Testis (tissue), 2 donors: ENCODE measurements at regions not wholly inside any gene's neighbourhood (a gene's known extent, or its start where the extent isn't known, plus 50 kb on each side); places are given as distances from the start of the nearest gene placed in this dataset.
A peak's percentile ranks its signal among the peaks of the same experiment; 100 is the strongest.

Experiments used
- DNase-seq: peaks from one replicate; pipeline ENCODE4 v3.0.0-alpha.2; 2019
- H3K27ac ChIP-seq, 2 donors: fragments of 200-600 bp; sonication (generic); one replicate each; pipeline ENCODE4 v1.5.1; 2019
- H3K27me3 ChIP-seq: fragments of 200-600 bp; sonication (generic); one replicate; pipeline ENCODE4 v1.5.1; 2019
- H3K36me3 ChIP-seq: fragments of 200-600 bp; sonication (generic); one replicate; pipeline ENCODE4 v1.5.1; 2017; ENCODE audit warnings: low read depth; ENCODE audit errors: missing control alignments
- H3K4me1 ChIP-seq: fragments of 200-600 bp; sonication (generic); one replicate; pipeline ENCODE4 v1.5.1; 2019
- H3K4me3 ChIP-seq, 2 donors: fragments of 200-600 bp; sonication (generic); one replicate each; pipeline ENCODE4 v1.5.1; 2017 to 2019
- H3K9me3 ChIP-seq: fragments of 200-600 bp; sonication (generic); one replicate; pipeline ENCODE4 v1.5.1; 2017
- POLR2A ChIP-seq: fragments of 450-650 bp; IDR thresholded peaks from one replicate; pipeline ENCODE4 v1.6.1; 2017; ENCODE audit warnings: antibody characterized with exemption, mild to moderate bottlenecking, moderate library complexity
- WGBS, 2 donors: methylation state at CpG; one replicate each; pipeline ENCODE4 v1.1.5; 2018; 5-methylcytosine and 5-hydroxymethylcytosine counted together
- intact Hi-C: fragments of 100-400 bp; cut with DNase I; formaldehyde crosslinking; loops from one replicate; pipeline ENCODE4 v1.15.1; 2023; ENCODE audit warnings: low total_unique reads
- TF ChIP-seq, protein P1 (sequence below), 3 experiments: fragments of 450-650 bp in 2 of 3; fragments of 200-600 bp in 1 of 3; sonication (generic) in 1 of 3; IDR thresholded peaks; one replicate each; pipeline ENCODE4 v1.5.1; 2016 to 2019; ENCODE audit warnings: antibody characterized with exemption in 3 of 3, mild to moderate bottlenecking in 2 of 3, moderate library complexity in 1 of 3

DNA sequence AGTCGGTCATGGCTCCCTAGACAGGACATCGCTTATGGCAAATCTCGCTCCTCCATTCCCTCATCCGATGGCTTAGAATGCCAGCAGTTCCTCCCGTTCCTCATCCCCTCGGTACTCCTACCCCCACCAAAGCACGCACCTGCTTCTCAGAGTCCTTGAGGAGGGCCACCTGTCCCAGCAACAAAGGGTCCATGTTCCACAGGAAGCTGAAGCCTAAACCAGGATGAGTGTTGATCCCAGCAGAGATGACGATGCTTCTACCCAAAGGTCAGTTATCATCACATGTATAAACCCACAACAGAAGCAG is 111.2 kb downstream of the THBS2 start:
- 73 to 74% methylated on average over 8 of the region's 8 CpGs for WGBS, 2 donors
- DNase-seq: no peak
- H3K27ac ChIP-seq: no peak overlapping the region

DNA sequence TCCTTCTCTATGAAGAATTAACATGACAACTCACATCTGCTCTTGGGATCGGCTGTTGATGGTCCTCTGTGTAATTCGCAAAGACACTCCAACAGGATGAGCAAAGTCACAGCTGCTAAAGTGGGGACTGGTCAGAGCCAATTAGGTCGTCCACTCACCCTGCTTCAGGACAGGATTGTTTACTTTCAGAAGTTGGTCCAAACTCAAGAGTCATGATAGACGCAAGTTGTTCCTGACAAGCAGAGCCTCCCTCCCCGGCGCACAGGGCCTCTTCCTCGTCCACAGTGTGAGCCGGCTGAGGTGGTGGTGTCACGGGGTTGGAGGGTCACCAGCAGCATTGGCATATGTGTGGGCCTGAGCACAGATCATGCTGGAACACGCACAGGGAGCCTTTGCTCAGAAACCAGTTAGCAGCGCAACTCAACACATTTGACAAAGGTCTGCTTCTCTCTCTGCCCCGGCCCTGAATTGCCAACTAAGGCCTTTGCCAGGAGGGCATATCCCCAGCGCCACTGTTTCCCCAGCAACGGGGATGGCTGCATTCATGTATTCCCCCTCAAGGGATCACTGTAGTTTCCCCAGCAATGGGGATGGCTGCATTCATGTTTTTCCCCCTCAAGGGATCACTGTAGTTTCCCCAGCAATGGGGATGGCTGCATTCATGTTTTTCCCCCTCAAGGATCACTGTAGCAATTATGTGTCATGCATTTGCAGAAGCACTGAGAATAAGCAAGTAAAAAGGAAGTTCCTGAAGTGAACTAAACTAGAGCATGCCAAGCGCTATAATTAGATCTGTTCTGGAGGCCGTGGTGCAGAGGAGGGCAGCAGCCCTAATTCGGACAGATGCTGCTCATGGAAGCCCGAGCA is 111.7 kb downstream of the THBS2 start:
- peaks cover 8% of the 10 kb centered on the region for H3K4me1 ChIP-seq
- H3K4me3 ChIP-seq: no peak overlapping the region
- TF ChIP-seq, protein P1, sequence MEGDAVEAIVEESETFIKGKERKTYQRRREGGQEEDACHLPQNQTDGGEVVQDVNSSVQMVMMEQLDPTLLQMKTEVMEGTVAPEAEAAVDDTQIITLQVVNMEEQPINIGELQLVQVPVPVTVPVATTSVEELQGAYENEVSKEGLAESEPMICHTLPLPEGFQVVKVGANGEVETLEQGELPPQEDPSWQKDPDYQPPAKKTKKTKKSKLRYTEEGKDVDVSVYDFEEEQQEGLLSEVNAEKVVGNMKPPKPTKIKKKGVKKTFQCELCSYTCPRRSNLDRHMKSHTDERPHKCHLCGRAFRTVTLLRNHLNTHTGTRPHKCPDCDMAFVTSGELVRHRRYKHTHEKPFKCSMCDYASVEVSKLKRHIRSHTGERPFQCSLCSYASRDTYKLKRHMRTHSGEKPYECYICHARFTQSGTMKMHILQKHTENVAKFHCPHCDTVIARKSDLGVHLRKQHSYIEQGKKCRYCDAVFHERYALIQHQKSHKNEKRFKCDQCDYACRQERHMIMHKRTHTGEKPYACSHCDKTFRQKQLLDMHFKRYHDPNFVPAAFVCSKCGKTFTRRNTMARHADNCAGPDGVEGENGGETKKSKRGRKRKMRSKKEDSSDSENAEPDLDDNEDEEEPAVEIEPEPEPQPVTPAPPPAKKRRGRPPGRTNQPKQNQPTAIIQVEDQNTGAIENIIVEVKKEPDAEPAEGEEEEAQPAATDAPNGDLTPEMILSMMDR (IDR thresholded peaks at IDR 0.05): no peak
- TF ChIP-seq POLR2A: no peak
- no peaks in the 10 kb centered on the region for H3K9me3 ChIP-seq
- H3K27me3 ChIP-seq: no peaks in the 10 kb centered on the region
- DNase-seq: no peak
- WGBS, 2 donors: 56 to 64% methylated on average over 10 to 18 of the region's 18 CpGs
- H3K27ac ChIP-seq: peak overlapping the region in 1 of 2 donors; percentile 6
- no peaks in the 10 kb centered on the region for H3K36me3 ChIP-seq
- intact Hi-C loops: no loop called here

More for the DNA sequence above, 111.2 kb downstream of the THBS2 start:
- intact Hi-C loops: no loop called here
- Histone ChIP-seq H3K4me3 (no peak overlapping the region), H3K9me3 (no peaks in the 10 kb centered on the region), H3K4me1 (peaks cover 8% of the 10 kb centered on the region), H3K36me3 (no peaks in the 10 kb centered on the region), H3K27me3 (no peaks in the 10 kb centered on the region)
- TF ChIP-seq, protein P1 (IDR thresholded peaks at IDR 0.05): no peak
- TF ChIP-seq POLR2A: no peak

DNA sequence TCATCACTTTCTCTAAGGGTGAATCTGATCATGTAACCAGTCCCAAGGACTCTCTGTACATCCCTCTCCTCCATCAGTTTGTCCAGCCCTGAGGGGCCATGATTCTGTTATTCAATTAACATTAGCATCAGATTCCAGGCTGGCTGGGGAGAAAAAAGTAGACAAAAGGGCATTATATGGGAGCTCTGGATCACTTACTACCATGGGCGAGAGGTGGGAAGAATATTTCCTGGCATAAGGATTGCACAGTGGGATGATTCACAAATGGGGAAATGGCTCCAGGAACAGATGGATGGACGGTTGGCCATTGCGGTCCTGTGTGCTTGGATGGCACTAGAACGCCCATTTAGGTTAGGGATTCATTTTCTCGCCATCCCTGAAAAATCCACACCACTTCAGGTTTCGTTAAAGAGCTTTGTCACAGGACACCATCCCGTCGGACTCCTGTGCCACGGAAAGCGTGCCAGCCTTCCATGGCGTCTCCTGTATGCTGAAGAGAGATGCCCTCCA is 112.6 kb downstream of the THBS2 start:
- H3K4me3 ChIP-seq: no peak overlapping the region
- intact Hi-C loops: no loop called here
- no peaks in the 10 kb centered on the region for H3K36me3 ChIP-seq
- H3K9me3 ChIP-seq: no peaks in the 10 kb centered on the region
- no peak for DNase-seq
- TF ChIP-seq, protein P1 (IDR thresholded peaks at IDR 0.05): no peak
- no peak for TF ChIP-seq POLR2A
- H3K27ac ChIP-seq: peak overlapping the region in 1 of 2 donors; percentile 6
- peaks cover 8% of the 10 kb centered on the region for H3K4me1 ChIP-seq
- no peaks in the 10 kb centered on the region for H3K27me3 ChIP-seq
- 81 to 91% methylated on average over 11 of the region's 11 CpGs for WGBS, 2 donors

DNA sequence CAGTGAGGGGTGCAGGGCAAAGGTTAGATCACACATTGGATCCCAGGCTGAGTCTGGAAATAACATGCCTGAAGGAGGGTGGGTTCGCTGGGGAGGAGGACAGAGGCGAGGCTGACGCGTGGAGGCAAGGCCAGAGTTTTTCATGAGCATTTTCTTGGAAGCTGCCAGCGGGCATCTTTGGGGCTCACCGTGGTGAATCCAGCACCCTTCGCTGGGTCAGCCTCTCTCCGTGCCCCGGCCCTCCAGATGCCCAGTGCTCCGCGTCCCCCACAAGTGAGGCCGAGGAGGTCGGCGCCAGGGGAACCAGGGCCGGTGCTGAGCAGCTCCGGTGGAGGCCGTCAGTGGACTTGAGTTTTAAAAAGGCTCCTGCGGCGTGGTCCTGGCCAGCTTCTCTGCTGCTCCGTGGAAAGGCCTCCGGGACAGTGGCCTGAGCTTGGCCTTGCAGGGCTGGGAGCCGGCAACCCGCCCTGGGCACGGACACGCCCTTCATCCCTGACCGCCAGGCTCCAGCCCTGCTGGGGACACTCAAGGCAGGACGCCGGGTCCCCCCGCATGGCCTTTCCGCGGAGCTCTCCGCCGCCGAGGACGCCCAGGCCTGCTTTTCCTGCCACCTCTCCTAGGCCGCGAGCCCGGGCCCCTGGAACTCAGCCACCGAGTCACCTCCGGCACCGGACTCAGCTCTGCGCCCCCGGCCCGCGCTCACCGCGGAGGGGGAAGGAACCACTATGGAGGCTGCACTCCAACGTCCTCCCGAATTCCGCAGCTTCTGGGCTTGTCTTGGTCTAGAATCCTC is 114.3 kb downstream of the THBS2 start:
- intact Hi-C loops: no loop called here
- Histone ChIP-seq H3K36me3 (no peaks in the 10 kb centered on the region), H3K9me3 (no peaks in the 10 kb centered on the region), H3K27ac (no peak overlapping the region), H3K4me3 (peak overlapping the region; percentile 32 to 54), H3K27me3 (no peaks in the 10 kb centered on the region), H3K4me1 (peaks cover 8% of the 10 kb centered on the region)
- TF ChIP-seq, protein P1 (IDR thresholded peaks at IDR 0.05): no peak
- no peak for TF ChIP-seq POLR2A
- DNase-seq: no peak
- 70 to 85% methylated on average over 25 to 50 of the region's 50 CpGs for WGBS, 2 donors
